SK-N-SH (cell line): ENCODE measurements at regions not wholly inside any gene's neighbourhood (a gene's known extent, or its start where the extent isn't known, plus 50 kb on each side); places are given as distances from the start of the nearest gene placed in this dataset.

ENCODE experiments used
- CTCF ChIA-PET: fragments of 300-600, 350-600 bp; formaldehyde crosslinking; extraction: SDS; loops from one replicate; lab custom pipeline; 2021; lab: Yijun Ruan, JAX
- POLR2A ChIA-PET: fragments of 350-600 bp; sonication (Branson Sonifier 250); formaldehyde crosslinking; extraction: SDS; loops from one replicate; lab custom pipeline; 2020; ENCODE audit warnings: antibody characterized with exemption, inconsistent platforms; lab: Yijun Ruan, JAX
- DNase-seq: peaks from one replicate; pipeline ENCODE4 v3.0.0; 2012
- H2AFZ ChIP-seq: fragments of 200-600 bp; sonication (generic); 2 replicates; pipeline ENCODE4 v1.8.1; 2016; ENCODE audit warnings: antibody characterized with exemption, mild to moderate bottlenecking, low read depth
- H3F3A ChIP-seq: fragments of 200-600 bp; sonication (generic); replicated peaks from 2 replicates; pipeline ENCODE3; 2016; ENCODE audit warnings: antibody characterized with exemption, mild to moderate bottlenecking; ENCODE audit not compliant: insufficient read depth
- H3K27ac ChIP-seq, 2 experiments: fragments of 200-500 bp in 1 of 2; fragments of 200-600 bp in 1 of 2; sonication (Bioruptor generic) in 1 of 2; sonication (generic), shearing (Covaris generic) in 1 of 2; 2 replicates each; pipeline versions ENCODE4 v1.5.1 to v1.6.1; 2014 to 2016; ENCODE audit warnings: low read depth in 2 of 2, inconsistent platforms in 1 of 2, low read length in 1 of 2, mild to moderate bottlenecking in 1 of 2, mixed read lengths in 1 of 2
- H3K27me3 ChIP-seq: fragments of 200-600 bp; sonication (generic), shearing (Covaris generic); 2 replicates; pipeline ENCODE4 v1.6.1; 2016; ENCODE audit warnings: mixed run types; ENCODE audit not compliant: insufficient read depth
- H3K36me3 ChIP-seq, 2 experiments: fragments of 200-500 bp in 1 of 2; fragments of 200-600 bp in 1 of 2; sonication (Bioruptor generic) in 1 of 2; sonication (generic) in 1 of 2; replicated peaks in 1 of 2; 2 replicates each; pipeline versions ENCODE3 to v1.5.1; 2014 to 2016; ENCODE audit warnings: low read length in 1 of 2, mild to moderate bottlenecking in 1 of 2; ENCODE audit not compliant: insufficient read depth in 2 of 2, control insufficient read depth in 1 of 2
- H3K4me1 ChIP-seq, 2 experiments: fragments of 200-500 bp in 1 of 2; fragments of 200-600 bp in 1 of 2; sonication (Bioruptor generic) in 1 of 2; sonication (generic), shearing (Covaris generic) in 1 of 2; 2 replicates each; pipeline versions ENCODE4 v1.5.1 to v1.6.1; 2014 to 2016; ENCODE audit warnings: low read depth in 1 of 2, low read length in 1 of 2, mixed run types in 1 of 2; ENCODE audit not compliant: insufficient read depth in 2 of 2, control insufficient read depth in 1 of 2
- H3K4me2 ChIP-seq: fragments of 200-600 bp; sonication (generic), shearing (Covaris generic); 2 replicates; pipeline ENCODE4 v1.6.1; 2017; ENCODE audit warnings: mixed run types
- H3K4me3 ChIP-seq, 2 experiments: fragments of 200-500 bp in 1 of 2; fragments of 200-600 bp in 1 of 2; sonication (Bioruptor generic) in 1 of 2; sonication (generic), shearing (Covaris generic) in 1 of 2; 2 replicates each; pipeline versions ENCODE4 v1.5.1 to v1.8.1; 2014 to 2016; ENCODE audit warnings: low read depth in 2 of 2, inconsistent platforms in 1 of 2, low read length in 1 of 2, mild to moderate bottlenecking in 1 of 2, mixed read lengths in 1 of 2, moderate library complexity in 1 of 2
- H3K79me2 ChIP-seq: fragments of 200-600 bp; sonication (generic); 2 replicates; pipeline ENCODE4 v1.8.1; 2017; ENCODE audit warnings: mild to moderate bottlenecking; ENCODE audit not compliant: insufficient read depth
- H3K9ac ChIP-seq: fragments of 200-600 bp; sonication (generic); 2 replicates; pipeline ENCODE4 v1.6.1; 2017; ENCODE audit warnings: mixed run types
- H3K9me2 ChIP-seq: fragments of 200-600 bp; sonication (generic); 2 replicates; pipeline ENCODE4 v1.6.1; 2017; ENCODE audit warnings: mixed run types
- H3K9me3 ChIP-seq: fragments of 200-600 bp; sonication (generic); 2 replicates; pipeline ENCODE4 v1.6.1; 2017; ENCODE audit warnings: mixed run types, mild to moderate bottlenecking, moderate library complexity
- H4K20me1 ChIP-seq: fragments of 200-600 bp; sonication (generic); 2 replicates; pipeline ENCODE4 v1.6.1; 2017; ENCODE audit warnings: mild to moderate bottlenecking, mixed run types; ENCODE audit not compliant: insufficient read depth
- CHD2 ChIP-seq: fragments of 150-350 bp; IDR thresholded peaks from 2 replicates; pipeline ENCODE4 v1.6.1; 2018; ENCODE audit warnings: low read length; ENCODE audit not compliant: partially characterized antibody
- ELF1 ChIP-seq: IDR thresholded peaks from 2 replicates; pipeline ENCODE4 v1.4.0; 2012
- EP300 ChIP-seq, 2 experiments: IDR thresholded peaks; 2 replicates each; pipeline versions ENCODE4 v1.4.0 to v1.6.1; 2012; ENCODE audit warnings: borderline replicate concordance in 1 of 2, low read depth in 1 of 2, low read length in 1 of 2
- EZH2phosphoT487 ChIP-seq: fragments of 200-600 bp; sonication (generic); IDR thresholded peaks from 2 replicates; pipeline ENCODE4 v1.6.1; 2017; ENCODE audit warnings: low read depth, mixed run types, mild to moderate bottlenecking, antibody characterized with exemption, moderate library complexity, borderline replicate concordance
- FOXJ3 ChIP-seq: sonication (generic); formaldehyde crosslinking; IDR thresholded peaks from 2 replicates; pipeline ENCODE4 v1.5.1; 2020; ENCODE audit warnings: mild to moderate bottlenecking, missing genetic modification reagents
- FOXM1 ChIP-seq: IDR thresholded peaks from 2 replicates; pipeline ENCODE4 v1.4.0; 2012; ENCODE audit warnings: low read depth, mild to moderate bottlenecking
- GABPA ChIP-seq: IDR thresholded peaks from 2 replicates; pipeline ENCODE4 v1.4.0; 2012; ENCODE audit warnings: low read depth, mild to moderate bottlenecking
- GATA2 ChIP-seq: sonication (generic); formaldehyde crosslinking; IDR thresholded peaks from 2 replicates; pipeline ENCODE4 v1.5.0; 2020; ENCODE audit warnings: mild to moderate bottlenecking, missing genetic modification reagents
- MEF2A ChIP-seq: IDR thresholded peaks from 2 replicates; pipeline ENCODE4 v1.4.0; 2012; ENCODE audit warnings: low read depth, borderline replicate concordance
- NFIC ChIP-seq: IDR thresholded peaks from 2 replicates; pipeline ENCODE4 v1.4.0; 2012; ENCODE audit warnings: borderline replicate concordance
- RAD21 ChIP-seq: IDR thresholded peaks from 2 replicates; pipeline ENCODE4 v1.6.1; 2012; ENCODE audit warnings: mild to moderate bottlenecking, low read length
- RCOR1 ChIP-seq: fragments of 150-350 bp; IDR thresholded peaks from 2 replicates; pipeline ENCODE4 v1.6.1; 2017; ENCODE audit warnings: antibody characterized with exemption, low read length
- SIN3A ChIP-seq: IDR thresholded peaks from 2 replicates; pipeline ENCODE4 v1.6.1; 2012; ENCODE audit warnings: low read depth, mild to moderate bottlenecking, low read length, moderate library complexity, borderline replicate concordance
- SMC3 ChIP-seq: IDR thresholded peaks from 2 replicates; pipeline ENCODE4 v1.6.1; 2012; ENCODE audit warnings: low read depth, low read length, improper control_type of control experiment
- TAF1 ChIP-seq: IDR thresholded peaks from 2 replicates; pipeline ENCODE4 v1.6.1; 2012; ENCODE audit warnings: low read depth, mild to moderate bottlenecking, low read length, moderate library complexity, borderline replicate concordance
- TCF12 ChIP-seq: IDR thresholded peaks from 2 replicates; pipeline ENCODE4 v1.4.0; 2012
- TEAD4 ChIP-seq: IDR thresholded peaks from 2 replicates; pipeline ENCODE4 v1.4.0; 2012; ENCODE audit warnings: mild to moderate bottlenecking, borderline replicate concordance; ENCODE audit not compliant: insufficient read depth
- WGBS: methylation state at CpG from one replicate; pipeline ENCODE4 v1.1.6; 2017; ENCODE audit warnings: low lambda C conversion rate; 5-methylcytosine and 5-hydroxymethylcytosine counted together
- TF ChIP-seq, protein P1 (sequence below): IDR thresholded peaks from 2 replicates; pipeline ENCODE4 v1.6.1; 2012; ENCODE audit warnings: mild to moderate bottlenecking, low read depth, low read length, moderate library complexity
- TF ChIP-seq, protein P2 (sequence below): fragments of 150-350 bp; IDR thresholded peaks from 2 replicates; pipeline ENCODE4 v1.6.1; 2017; ENCODE audit warnings: antibody characterized with exemption, low read length, low read depth, borderline replicate concordance

DNA sequence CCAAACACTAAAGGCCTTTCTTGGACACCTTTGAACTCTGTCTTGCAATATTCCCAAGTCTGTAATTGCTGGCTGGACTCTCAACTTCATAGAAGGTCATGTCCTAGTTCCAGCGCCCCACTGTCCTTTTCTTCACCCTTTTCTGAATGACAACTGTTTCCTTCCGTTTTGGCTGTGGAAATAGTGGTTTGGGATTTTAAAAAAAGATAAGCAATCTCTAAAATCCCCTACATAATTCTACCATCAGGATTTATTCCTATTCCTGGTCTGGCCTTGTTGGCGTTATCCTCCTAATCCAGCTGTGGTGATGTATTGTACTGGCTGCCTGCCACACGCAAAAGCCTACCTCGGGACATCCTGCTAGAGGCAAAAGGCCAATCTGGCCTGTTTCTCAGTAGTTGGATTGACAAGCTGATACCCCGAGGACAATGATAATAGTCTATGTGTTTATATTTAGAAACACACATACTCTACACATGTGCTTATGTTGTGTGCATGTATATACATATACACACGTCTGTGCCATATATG lies 440.3 kb upstream of the DPH6 start:
- H3K9ac ChIP-seq = no peak overlapping the region
- H3K4me3 ChIP-seq = no peak overlapping the region
- WGBS = 73% methylated on average over 7 of the region's 7 CpGs
- no peaks in the 10 kb centered on the region; a peak in 2 of 4 replicates for H3K4me1 ChIP-seq
- CTCF ChIA-PET = no interaction called here
- H3K9me2 ChIP-seq = no peaks in the 10 kb centered on the region
- no peaks in the 10 kb centered on the region for H4K20me1 ChIP-seq
- POLR2A ChIA-PET = no interaction called here
- no peaks in the 10 kb centered on the region for H3K36me3 ChIP-seq
- H3F3A ChIP-seq = no peaks in the 10 kb centered on the region
- no peak overlapping the region; a peak in 1 of 4 replicates for H3K27ac ChIP-seq
- H3K9me3 ChIP-seq = no peaks in the 10 kb centered on the region
- no peak overlapping the region for H3K4me2 ChIP-seq
- H3K27me3 ChIP-seq = no peaks in the 10 kb centered on the region
- DNase-seq = peak; percentile 4
- TF ChIP-seq EP300 (IDR thresholded peaks at IDR 0.05; ENCODE audit: borderline replicate concordance in 1 of 2, low read depth in 1 of 2, low read length in 1 of 2) (0 out of 4 replicates have a peak, but pooled peaks of 1 of the 2 experiments have one; percentile 12), SIN3A (no peak)
- no peak overlapping the region for H2AFZ ChIP-seq
- H3K79me2 ChIP-seq = no peaks in the 10 kb centered on the region

DNA sequence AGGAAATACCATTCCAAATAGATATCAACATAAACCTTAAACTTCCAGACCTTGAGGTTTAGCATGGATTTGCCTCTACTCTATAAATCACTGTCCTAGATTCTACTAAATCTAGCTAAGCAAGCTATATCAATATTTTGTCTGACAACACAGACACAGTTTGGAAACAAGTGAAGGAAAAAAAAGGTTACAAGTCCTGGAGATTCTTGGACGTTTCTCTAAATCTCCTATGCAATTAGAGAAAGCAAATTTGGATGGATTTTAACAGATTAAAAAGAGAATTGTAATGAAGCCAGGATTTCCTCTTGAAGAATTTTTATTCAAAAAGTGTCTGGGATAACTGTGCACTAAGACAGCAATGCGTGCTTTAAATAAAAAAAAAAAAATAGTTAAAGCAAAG lies 441.1 kb upstream of the DPH6 start:
- DNase-seq = no peak
- TF ChIP-seq NFIC (no peak), MEF2A (no peak), GABPA (no peak), ELF1 (no peak), TCF12 (no peak), RCOR1 (no peak), SMC3 (no peak), CHD2 (no peak), FOXJ3 (CRISPR knock-in tag) (no peak), GATA2 (CRISPR knock-in tag) (no peak), RAD21 (no peak), EZH2phosphoT487 (no peak), TAF1 (no peak), TEAD4 (no peak), FOXM1 (no peak)
- TF ChIP-seq, protein P1, sequence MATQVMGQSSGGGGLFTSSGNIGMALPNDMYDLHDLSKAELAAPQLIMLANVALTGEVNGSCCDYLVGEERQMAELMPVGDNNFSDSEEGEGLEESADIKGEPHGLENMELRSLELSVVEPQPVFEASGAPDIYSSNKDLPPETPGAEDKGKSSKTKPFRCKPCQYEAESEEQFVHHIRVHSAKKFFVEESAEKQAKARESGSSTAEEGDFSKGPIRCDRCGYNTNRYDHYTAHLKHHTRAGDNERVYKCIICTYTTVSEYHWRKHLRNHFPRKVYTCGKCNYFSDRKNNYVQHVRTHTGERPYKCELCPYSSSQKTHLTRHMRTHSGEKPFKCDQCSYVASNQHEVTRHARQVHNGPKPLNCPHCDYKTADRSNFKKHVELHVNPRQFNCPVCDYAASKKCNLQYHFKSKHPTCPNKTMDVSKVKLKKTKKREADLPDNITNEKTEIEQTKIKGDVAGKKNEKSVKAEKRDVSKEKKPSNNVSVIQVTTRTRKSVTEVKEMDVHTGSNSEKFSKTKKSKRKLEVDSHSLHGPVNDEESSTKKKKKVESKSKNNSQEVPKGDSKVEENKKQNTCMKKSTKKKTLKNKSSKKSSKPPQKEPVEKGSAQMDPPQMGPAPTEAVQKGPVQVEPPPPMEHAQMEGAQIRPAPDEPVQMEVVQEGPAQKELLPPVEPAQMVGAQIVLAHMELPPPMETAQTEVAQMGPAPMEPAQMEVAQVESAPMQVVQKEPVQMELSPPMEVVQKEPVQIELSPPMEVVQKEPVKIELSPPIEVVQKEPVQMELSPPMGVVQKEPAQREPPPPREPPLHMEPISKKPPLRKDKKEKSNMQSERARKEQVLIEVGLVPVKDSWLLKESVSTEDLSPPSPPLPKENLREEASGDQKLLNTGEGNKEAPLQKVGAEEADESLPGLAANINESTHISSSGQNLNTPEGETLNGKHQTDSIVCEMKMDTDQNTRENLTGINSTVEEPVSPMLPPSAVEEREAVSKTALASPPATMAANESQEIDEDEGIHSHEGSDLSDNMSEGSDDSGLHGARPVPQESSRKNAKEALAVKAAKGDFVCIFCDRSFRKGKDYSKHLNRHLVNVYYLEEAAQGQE = no peak
- TF ChIP-seq, protein P2, sequence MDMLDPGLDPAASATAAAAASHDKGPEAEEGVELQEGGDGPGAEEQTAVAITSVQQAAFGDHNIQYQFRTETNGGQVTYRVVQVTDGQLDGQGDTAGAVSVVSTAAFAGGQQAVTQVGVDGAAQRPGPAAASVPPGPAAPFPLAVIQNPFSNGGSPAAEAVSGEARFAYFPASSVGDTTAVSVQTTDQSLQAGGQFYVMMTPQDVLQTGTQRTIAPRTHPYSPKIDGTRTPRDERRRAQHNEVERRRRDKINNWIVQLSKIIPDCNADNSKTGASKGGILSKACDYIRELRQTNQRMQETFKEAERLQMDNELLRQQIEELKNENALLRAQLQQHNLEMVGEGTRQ = no peak
- TF ChIP-seq, all 33 proteins: peak for 0
- H3K27ac ChIP-seq = no peak overlapping the region
- POLR2A ChIA-PET = no interaction called here
- H3K9me3 ChIP-seq = no peaks in the 10 kb centered on the region
- 88% methylated on average over 2 of the region's 2 CpGs for WGBS
- CTCF ChIA-PET = no interaction called here
- no peaks in the 10 kb centered on the region for H3F3A ChIP-seq
- no peaks in the 10 kb centered on the region for H3K9me2 ChIP-seq
- no peaks in the 10 kb centered on the region for H4K20me1 ChIP-seq
- no peak overlapping the region for H3K9ac ChIP-seq
- H3K4me3 ChIP-seq = no peak overlapping the region
- H2AFZ ChIP-seq = no peak overlapping the region
- H3K36me3 ChIP-seq = no peaks in the 10 kb centered on the region
- no peaks in the 10 kb centered on the region for H3K27me3 ChIP-seq
- no peak overlapping the region for H3K4me2 ChIP-seq
- H3K79me2 ChIP-seq = no peaks in the 10 kb centered on the region
- H3K4me1 ChIP-seq = no peaks in the 10 kb centered on the region; a peak in 2 of 4 replicates
